Neural progenitor cell (in vitro differentiated cells): ENCODE measurements at regions not wholly inside any gene's neighbourhood (a gene's known extent, or its start where the extent isn't known, plus 50 kb on each side); places are given as distances from the start of the nearest gene placed in this dataset.

Source experiments
- DNase-seq: peaks from one replicate; pipeline ENCODE4 v3.0.0-alpha.2; 2016; ENCODE audit warnings: low spot score
- H2AFZ ChIP-seq: fragments of 200-600 bp; sonication (generic); replicated peaks from 2 replicates; pipeline ENCODE4 v1.6.1; 2016; ENCODE audit warnings: antibody characterized with exemption
- H3F3A ChIP-seq: fragments of 200-600 bp; sonication (generic); 2 replicates; pipeline ENCODE4 v1.6.1; 2016; ENCODE audit warnings: antibody characterized with exemption, low read depth
- H3K27ac ChIP-seq: fragments of 200-600 bp; sonication (generic); 2 replicates; pipeline ENCODE4 v1.5.1; 2016; ENCODE audit warnings: mild to moderate bottlenecking
- H3K27me3 ChIP-seq: fragments of 200-600 bp; sonication (generic); 2 replicates; pipeline ENCODE4 v1.6.1; 2016; ENCODE audit warnings: mild to moderate bottlenecking, moderate library complexity
- H3K36me3 ChIP-seq: fragments of 200-600 bp; sonication (generic); 2 replicates; pipeline ENCODE4 v1.5.1; 2016
- H3K4me1 ChIP-seq: fragments of 200-600 bp; sonication (generic); 2 replicates; pipeline ENCODE4 v1.6.1; 2016; ENCODE audit warnings: mixed run types
- H3K4me2 ChIP-seq: fragments of 200-600 bp; sonication (generic); 2 replicates; pipeline ENCODE4 v1.6.1; 2016
- H3K4me3 ChIP-seq: fragments of 200-600 bp; sonication (generic); 2 replicates; pipeline ENCODE4 v1.5.1; 2016
- H3K79me2 ChIP-seq: fragments of 200-600 bp; sonication (generic); 2 replicates; pipeline ENCODE4 v1.6.1; 2016; ENCODE audit warnings: low read depth
- H3K9ac ChIP-seq: fragments of 200-600 bp; sonication (generic); 2 replicates; pipeline ENCODE4 v1.6.1; 2016
- H3K9me3 ChIP-seq: fragments of 200-600 bp; sonication (generic); 2 replicates; pipeline ENCODE4 v1.5.1; 2016; ENCODE audit warnings: low read depth
- H4K20me1 ChIP-seq: fragments of 200-600 bp; sonication (generic); 2 replicates; pipeline ENCODE4 v1.6.1; 2016; ENCODE audit warnings: low read depth
- H3K27ac Mint-ChIP-seq: 3 replicates; pipeline ENCODE4 v1.8.0; 2021; ENCODE audit warnings: mixed read lengths
- H3K27me3 Mint-ChIP-seq: 2 replicates; pipeline ENCODE4 v1.8.0; 2022; ENCODE audit warnings: low read depth, mild to moderate bottlenecking, inconsistent platforms, moderate library complexity, mixed read lengths; ENCODE audit not compliant: insufficient read depth
- H3K36me3 Mint-ChIP-seq: 3 replicates; pipeline ENCODE4 v1.8.0; 2021; ENCODE audit warnings: mixed read lengths
- H3K4me1 Mint-ChIP-seq: 3 replicates; pipeline ENCODE4 v1.8.0; 2021; ENCODE audit warnings: mixed read lengths
- H3K4me3 Mint-ChIP-seq: 3 replicates; pipeline ENCODE4 v1.8.0; 2021; ENCODE audit warnings: mild to moderate bottlenecking, moderate library complexity, mixed read lengths
- H3K9me3 Mint-ChIP-seq: 3 replicates; pipeline ENCODE4 v1.8.0; 2020; ENCODE audit warnings: mixed read lengths
- EZH2 ChIP-seq: fragments of 200-600 bp; sonication (generic); IDR thresholded peaks from 2 replicates; pipeline ENCODE4 v1.6.1; 2017; ENCODE audit warnings: antibody characterized with exemption, mild to moderate bottlenecking, moderate library complexity
- EZH2phosphoT487 ChIP-seq: fragments of 200-600 bp; sonication (generic); IDR thresholded peaks from 2 replicates; pipeline ENCODE4 v1.6.1; 2017; ENCODE audit warnings: antibody characterized with exemption
- TF ChIP-seq, protein P1 (sequence below): fragments of 200-600 bp; sonication (generic); IDR thresholded peaks from 2 replicates; pipeline ENCODE4 v1.5.1; 2017; ENCODE audit warnings: antibody characterized with exemption, mild to moderate bottlenecking

DNA sequence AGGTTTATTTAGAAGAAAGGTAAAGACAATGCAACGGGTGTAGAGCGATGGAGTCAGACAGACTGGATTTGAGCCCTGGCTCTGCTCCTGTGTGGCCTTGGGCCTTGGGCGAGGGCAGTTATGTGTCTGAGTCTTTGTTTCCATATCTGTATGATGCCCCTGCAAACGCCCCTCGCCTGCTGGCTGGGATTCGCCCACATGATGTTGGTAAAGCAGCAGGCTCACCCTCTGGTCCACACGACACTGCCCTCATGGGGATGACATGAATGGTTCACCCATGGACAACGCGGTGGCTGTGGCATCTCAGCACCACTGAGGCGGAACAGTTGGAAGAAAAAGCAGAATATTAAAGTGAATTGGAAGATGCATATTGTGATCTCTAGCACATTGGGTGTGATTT, 60.3 kb downstream of the FOXL1 start:
- Histone ChIP-seq H2AFZ (no peak overlapping the region), H3K27ac (no peak overlapping the region), H3K27me3 (no peaks in the 10 kb centered on the region), H3F3A (no peaks in the 10 kb centered on the region), H3K9ac (no peak overlapping the region), H3K4me1 (peaks cover 16% of the 10 kb centered on the region), H3K79me2 (no peaks in the 10 kb centered on the region), H3K36me3 (no peaks in the 10 kb centered on the region), H3K4me2 (no peak overlapping the region), H4K20me1 (no peaks in the 10 kb centered on the region), H3K4me3 (no peak overlapping the region), H3K9me3 (no peaks in the 10 kb centered on the region)
- peaks cover 3% of the 10 kb centered on the region for H3K9me3 Mint-ChIP-seq
- no peaks in the 10 kb centered on the region for H3K36me3 Mint-ChIP-seq
- no peak for DNase-seq
- no peak overlapping the region for H3K4me3 Mint-ChIP-seq
- H3K27ac Mint-ChIP-seq: peak overlapping the region; percentile 65
- H3K4me1 Mint-ChIP-seq: peaks cover 31% of the 10 kb centered on the region
- no peak for TF ChIP-seq EZH2
- TF ChIP-seq, protein P1, sequence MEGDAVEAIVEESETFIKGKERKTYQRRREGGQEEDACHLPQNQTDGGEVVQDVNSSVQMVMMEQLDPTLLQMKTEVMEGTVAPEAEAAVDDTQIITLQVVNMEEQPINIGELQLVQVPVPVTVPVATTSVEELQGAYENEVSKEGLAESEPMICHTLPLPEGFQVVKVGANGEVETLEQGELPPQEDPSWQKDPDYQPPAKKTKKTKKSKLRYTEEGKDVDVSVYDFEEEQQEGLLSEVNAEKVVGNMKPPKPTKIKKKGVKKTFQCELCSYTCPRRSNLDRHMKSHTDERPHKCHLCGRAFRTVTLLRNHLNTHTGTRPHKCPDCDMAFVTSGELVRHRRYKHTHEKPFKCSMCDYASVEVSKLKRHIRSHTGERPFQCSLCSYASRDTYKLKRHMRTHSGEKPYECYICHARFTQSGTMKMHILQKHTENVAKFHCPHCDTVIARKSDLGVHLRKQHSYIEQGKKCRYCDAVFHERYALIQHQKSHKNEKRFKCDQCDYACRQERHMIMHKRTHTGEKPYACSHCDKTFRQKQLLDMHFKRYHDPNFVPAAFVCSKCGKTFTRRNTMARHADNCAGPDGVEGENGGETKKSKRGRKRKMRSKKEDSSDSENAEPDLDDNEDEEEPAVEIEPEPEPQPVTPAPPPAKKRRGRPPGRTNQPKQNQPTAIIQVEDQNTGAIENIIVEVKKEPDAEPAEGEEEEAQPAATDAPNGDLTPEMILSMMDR: no peak
- TF ChIP-seq EZH2phosphoT487: no peak
- peaks cover 18% of the 10 kb centered on the region for H3K27me3 Mint-ChIP-seq

DNA sequence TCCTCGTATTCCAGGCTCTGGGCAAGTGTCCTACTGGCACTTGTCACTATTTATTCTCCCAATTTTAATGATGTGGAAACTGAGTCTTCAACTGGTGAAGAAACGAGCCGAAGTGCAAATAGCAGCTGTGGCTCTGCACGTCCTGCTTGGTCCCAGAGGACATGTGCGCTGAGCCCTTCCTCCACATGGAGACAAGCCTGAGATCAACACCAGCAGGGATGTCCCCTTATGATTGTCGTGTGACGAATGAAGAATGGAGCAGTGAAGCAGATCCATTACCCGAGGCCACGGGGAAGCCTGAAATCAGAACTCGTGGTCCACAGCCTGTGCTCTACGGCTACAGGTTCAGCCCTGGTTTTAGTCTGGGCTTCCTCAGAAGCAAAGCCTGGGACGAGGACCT, 61.0 kb downstream of the FOXL1 start:
- Mint-ChIP-seq H3K9me3 (peaks cover 3% of the 10 kb centered on the region), H3K27ac (peak overlapping the region; percentile 91), H3K4me3 (no peak overlapping the region), H3K36me3 (no peaks in the 10 kb centered on the region), H3K4me1 (peaks cover 36% of the 10 kb centered on the region), H3K27me3 (peaks cover 11% of the 10 kb centered on the region)
- Histone ChIP-seq H3K79me2 (no peaks in the 10 kb centered on the region), H3K9me3 (no peaks in the 10 kb centered on the region), H3K27me3 (no peaks in the 10 kb centered on the region), H3K4me1 (peaks cover 16% of the 10 kb centered on the region), H3K36me3 (no peaks in the 10 kb centered on the region), H3K27ac (no peak overlapping the region), H2AFZ (no peak overlapping the region), H3K4me3 (no peak overlapping the region), H3F3A (no peaks in the 10 kb centered on the region), H3K4me2 (no peak overlapping the region), H3K9ac (no peak overlapping the region), H4K20me1 (no peaks in the 10 kb centered on the region)
- TF ChIP-seq, protein P1: no peak
- no peak for TF ChIP-seq EZH2
- TF ChIP-seq EZH2phosphoT487: no peak
- no peak for DNase-seq

DNA sequence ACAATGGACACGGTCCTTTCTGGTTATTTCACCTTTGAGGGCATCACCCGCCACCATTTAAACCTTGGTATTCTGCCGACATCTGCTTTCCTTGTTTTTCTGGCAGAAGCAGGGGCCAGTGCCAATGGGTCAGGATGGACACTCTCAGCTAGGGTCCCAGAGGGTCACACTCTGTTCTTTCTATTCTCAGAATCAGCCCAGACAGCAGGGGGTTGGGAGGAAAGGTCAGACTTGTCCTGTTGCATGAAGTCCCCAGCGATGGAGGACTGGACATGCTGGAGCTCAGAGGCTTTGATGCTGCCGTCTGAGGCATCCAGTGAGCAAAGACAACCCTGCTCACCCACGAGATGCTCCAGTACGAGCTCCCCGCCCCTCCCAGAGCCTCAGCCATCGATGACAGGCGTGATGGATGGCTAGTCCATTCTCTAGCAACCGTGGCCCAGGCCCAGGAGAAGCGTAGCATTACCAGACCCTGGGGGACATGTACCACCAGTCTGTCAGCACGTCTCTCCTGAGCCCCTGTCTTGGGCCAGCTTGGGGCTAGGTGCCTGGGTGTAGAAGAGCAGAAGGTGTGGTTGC, 62.0 kb downstream of the FOXL1 start:
- H3K4me1 Mint-ChIP-seq: peaks cover 29% of the 10 kb centered on the region

More for the DNA sequence above, 62.0 kb downstream of the FOXL1 start:
- H3K27me3 ChIP-seq: no peaks in the 10 kb centered on the region
- H2AFZ ChIP-seq: no peak overlapping the region
- H3K27ac ChIP-seq: no peak overlapping the region
- H3K9me3 ChIP-seq: no peaks in the 10 kb centered on the region
- no peak overlapping the region for H3K4me3 ChIP-seq
- peaks cover 6% of the 10 kb centered on the region for H3K4me1 ChIP-seq
- Mint-ChIP-seq H3K27me3 (peaks cover 10% of the 10 kb centered on the region), H3K27ac (no peak overlapping the region), H3K4me3 (no peak overlapping the region), H3K9me3 (peaks cover 3% of the 10 kb centered on the region), H3K36me3 (no peaks in the 10 kb centered on the region)
- H3K79me2 ChIP-seq: no peaks in the 10 kb centered on the region
- no peak overlapping the region for H3K4me2 ChIP-seq
- H3K36me3 ChIP-seq: no peaks in the 10 kb centered on the region
- TF ChIP-seq EZH2phosphoT487: no peak
- TF ChIP-seq, protein P1: no peak
- TF ChIP-seq EZH2: no peak
- no peak overlapping the region for H3K9ac ChIP-seq
- no peaks in the 10 kb centered on the region for H3F3A ChIP-seq
- H4K20me1 ChIP-seq: no peaks in the 10 kb centered on the region
- no peak for DNase-seq
